ENCODE measurements at regions not wholly inside any gene's neighbourhood (a gene's known extent, or its start where the extent isn't known, plus 50 kb on each side); places are given as distances from the start of the nearest gene placed in this dataset.
"Not testable (repeated sequence)": the region's sequence is repeated elsewhere in the genome, so short reads cannot be mapped to it uniquely, and the experiment has no call there.

- no peak for DNase-seq
Measured at GRCh38 chr6:164356814-164357213, 942.3 kb downstream of the QKI start.

GRCh38 chr6:164347455-164347854 is 932.9 kb downstream of the QKI start:
- DNase-seq = no peak

GRCh38 chr6:164346631-164347030 is 932.1 kb downstream of the QKI start:
- no peak for DNase-seq

GRCh38 chr6:164345806-164346496 is 931.4 kb downstream of the QKI start:
- no peak for DNase-seq

- no peak for DNase-seq
Measured at GRCh38 chr6:164345327-164345726, 930.8 kb downstream of the QKI start.

GRCh38 chr6:164344801-164345291 is 930.3 kb downstream of the QKI start:
- DNase-seq = no peak

- not testable (repeated sequence) for DNase-seq
Measured at GRCh38 chr6:164339442-164339841, 924.9 kb downstream of the QKI start.

- no peak for DNase-seq
Measured at GRCh38 chr6:164337925-164338397, 923.4 kb downstream of the QKI start.

GRCh38 chr6:164337024-164337924 is 922.8 kb downstream of the QKI start:
- DNase-seq = no peak

GRCh38 chr6:164336455-164336854 is 921.9 kb downstream of the QKI start:
- no peak for DNase-seq

- DNase-seq = no peak
Measured at GRCh38 chr6:164331026-164331425, 916.5 kb downstream of the QKI start.

GRCh38 chr6:164325168-164325567 is 910.6 kb downstream of the QKI start:
- DNase-seq = no peak

GRCh38 chr6:164322533-164322932 is 908.0 kb downstream of the QKI start:
- DNase-seq = no peak

- no peak for DNase-seq
Measured at GRCh38 chr6:164321297-164321696, 906.8 kb downstream of the QKI start.

- DNase-seq = no peak
Measured at GRCh38 chr6:164315376-164315775, 900.9 kb downstream of the QKI start.

- no peak for DNase-seq
Measured at GRCh38 chr6:164308339-164308738, 893.8 kb downstream of the QKI start.

- DNase-seq = no peak
Measured at GRCh38 chr6:164303102-164303964, 888.8 kb downstream of the QKI start.

- no peak for DNase-seq
Measured at GRCh38 chr6:164296411-164296810, 881.9 kb downstream of the QKI start.

- DNase-seq = no peak
Measured at GRCh38 chr6:164294047-164294784, 879.7 kb downstream of the QKI start.

GRCh38 chr6:164291224-164291623 is 876.7 kb downstream of the QKI start:
- no peak for DNase-seq

- no peak for DNase-seq
Measured at GRCh38 chr6:164290101-164290500, 875.6 kb downstream of the QKI start.

GRCh38 chr6:164286011-164286410 is 871.5 kb downstream of the QKI start:
- DNase-seq = no peak

Data from activated CD8-positive, alpha-beta memory T cell treated with anti-CD3 and anti-CD28 coated beads for 24 hours (primary cell).